Smooth muscle cell (in vitro differentiated cells): ENCODE measurements at regions not wholly inside any gene's neighbourhood (a gene's known extent, or its start where the extent isn't known, plus 50 kb on each side); places are given as distances from the start of the nearest gene placed in this dataset.

Experiments
- DNase-seq: peaks from one replicate; lab custom pipeline; 2025; ENCODE audit not compliant: unreplicated experiment; lab: John Stamatoyannopoulos, UW
- H2AFZ ChIP-seq: fragments of 200-600 bp; sonication (generic); 2 replicates; pipeline ENCODE4 v1.6.0; 2016; ENCODE audit warnings: antibody characterized with exemption, low read depth, mild to moderate bottlenecking
- H3F3A ChIP-seq: fragments of 200-600 bp; sonication (generic); 2 replicates; pipeline ENCODE4 v1.6.0; 2017; ENCODE audit warnings: antibody characterized with exemption, low read depth
- H3K27ac ChIP-seq: fragments of 200-600 bp; sonication (generic); 2 replicates; pipeline ENCODE4 v1.5.1; 2016; ENCODE audit warnings: low read depth, mild to moderate bottlenecking
- H3K27me3 ChIP-seq: fragments of 200-600 bp; sonication (generic); 2 replicates; pipeline ENCODE4 v1.6.1; 2016; ENCODE audit warnings: low read depth, mild to moderate bottlenecking
- H3K36me3 ChIP-seq: fragments of 200-600 bp; sonication (generic); 2 replicates; pipeline ENCODE4 v1.5.1; 2016; ENCODE audit warnings: low read depth
- H3K4me1 ChIP-seq: fragments of 200-600 bp; sonication (generic); 2 replicates; pipeline ENCODE4 v1.5.1; 2016; ENCODE audit warnings: low read depth
- H3K4me2 ChIP-seq: fragments of 200-600 bp; sonication (generic); 2 replicates; pipeline ENCODE4 v1.6.0; 2016; ENCODE audit warnings: mild to moderate bottlenecking
- H3K4me3 ChIP-seq: fragments of 200-600 bp; sonication (generic); 2 replicates; pipeline ENCODE4 v1.5.1; 2016; ENCODE audit warnings: mild to moderate bottlenecking
- H3K79me2 ChIP-seq: fragments of 200-600 bp; sonication (generic); 2 replicates; pipeline ENCODE4 v1.6.0; 2016; ENCODE audit warnings: low read depth, mild to moderate bottlenecking
- H3K9ac ChIP-seq: fragments of 200-600 bp; sonication (generic); 2 replicates; pipeline ENCODE4 v1.6.0; 2016; ENCODE audit warnings: low read depth
- H3K9me3 ChIP-seq: fragments of 200-600 bp; sonication (generic); replicated peaks from 2 replicates; pipeline ENCODE4 v1.5.1; 2016; ENCODE audit warnings: low read depth
- H4K20me1 ChIP-seq: fragments of 200-600 bp; sonication (generic); 2 replicates; pipeline ENCODE4 v1.6.0; 2016; ENCODE audit warnings: low read depth
- CTCF ChIP-seq: fragments of 200-600 bp; sonication (generic); IDR thresholded peaks from 2 replicates; pipeline ENCODE4 v1.5.1; 2017; ENCODE audit warnings: borderline replicate concordance, mild to moderate bottlenecking, antibody characterized with exemption; ENCODE audit not compliant: insufficient read depth, poor library complexity, severe bottlenecking
- WGBS: methylation state at CpG from one replicate; pipeline ENCODE4 v1.1.7; 2016; ENCODE audit warnings: low lambda C conversion rate; 5-methylcytosine and 5-hydroxymethylcytosine counted together

- no peak for DNase-seq
- no peaks in the 10 kb centered on the region for H4K20me1 ChIP-seq
- H3K9ac ChIP-seq: no peak overlapping the region
- H3K4me2 ChIP-seq: no peak overlapping the region
- WGBS: 95% methylated on average over 18 of the region's 18 CpGs
- H3K9me3 ChIP-seq: no peaks in the 10 kb centered on the region
- no peaks in the 10 kb centered on the region for H3F3A ChIP-seq
- H3K4me3 ChIP-seq: no peak overlapping the region
- H3K27ac ChIP-seq: no peak overlapping the region
- H3K79me2 ChIP-seq: no peaks in the 10 kb centered on the region
- peaks cover 7% of the 10 kb centered on the region for H3K27me3 ChIP-seq
- H3K36me3 ChIP-seq: no peaks in the 10 kb centered on the region
- TF ChIP-seq CTCF: no peak
- H2AFZ ChIP-seq: no peak overlapping the region
- H3K4me1 ChIP-seq: no peaks in the 10 kb centered on the region
Observed at GRCh38 chr9:126162611-126163381, 163.8 kb upstream of the MVB12B start.

GRCh38 chr9:126164796-126165525, 161.7 kb upstream of the MVB12B start:
- Histone ChIP-seq H3K27me3 (peaks cover 14% of the 10 kb centered on the region), H3K27ac (no peak overlapping the region), H3K9ac (no peak overlapping the region), H3F3A (no peaks in the 10 kb centered on the region), H3K4me1 (no peaks in the 10 kb centered on the region), H3K36me3 (no peaks in the 10 kb centered on the region), H4K20me1 (no peaks in the 10 kb centered on the region), H3K4me2 (no peak overlapping the region), H2AFZ (no peak overlapping the region), H3K79me2 (no peaks in the 10 kb centered on the region), H3K9me3 (no peaks in the 10 kb centered on the region), H3K4me3 (no peak overlapping the region)
- no peak for DNase-seq
- no peak for TF ChIP-seq CTCF
- WGBS: 87% methylated on average over 22 of the region's 22 CpGs

- no peak for TF ChIP-seq CTCF
- Histone ChIP-seq H3K9me3 (no peaks in the 10 kb centered on the region), H3K36me3 (no peaks in the 10 kb centered on the region), H3F3A (no peaks in the 10 kb centered on the region), H3K27ac (no peak overlapping the region), H3K4me2 (no peak overlapping the region), H2AFZ (no peak overlapping the region), H3K79me2 (no peaks in the 10 kb centered on the region), H3K4me1 (no peaks in the 10 kb centered on the region), H4K20me1 (no peaks in the 10 kb centered on the region), H3K27me3 (peaks cover 18% of the 10 kb centered on the region), H3K9ac (no peak overlapping the region), H3K4me3 (no peak overlapping the region)
- DNase-seq: no peak
- 89% methylated on average over 8 of the region's 8 CpGs for WGBS
Observed at GRCh38 chr9:126165755-126166154, 160.9 kb upstream of the MVB12B start.
